C4-2B (cell line): ENCODE measurements at regions not wholly inside any gene's neighbourhood (a gene's known extent, or its start where the extent isn't known, plus 50 kb on each side); places are given as distances from the start of the nearest gene placed in this dataset.
"Not testable (repeated sequence)": the region's sequence is repeated elsewhere in the genome, so short reads cannot be mapped to it uniquely, and the experiment has no call there.

Experiments
- CTCF ChIP-seq: fragments of 450-650 bp; conservative IDR thresholded peaks from 2 replicates; pipeline ENCODE4 v1.5.1; 2017; ENCODE audit warnings: mild to moderate bottlenecking
- ZFX ChIP-seq: fragments of 450-650 bp; IDR thresholded peaks from 2 replicates; pipeline ENCODE4 v1.6.1; 2017

- not testable (repeated sequence) for TF ChIP-seq CTCF, ZFX
These were observed 319.7 kb upstream of the IRAK1BP1 start for GRCh38 chr6:78547636-78548035.
